PC-3 (cell line): ENCODE measurements at regions not wholly inside any gene's neighbourhood (a gene's known extent, or its start where the extent isn't known, plus 50 kb on each side); places are given as distances from the start of the nearest gene placed in this dataset.

Experiments used
- CTCF ChIP-seq: fragments of 300-600 bp; sonication (generic); conservative IDR thresholded peaks from 2 replicates; pipeline ENCODE4 v1.5.1; 2017; ENCODE audit warnings: antibody characterized with exemption, low read depth, mild to moderate bottlenecking, low read length
- EZH2 ChIP-seq: fragments of 300-600 bp; sonication (generic); IDR thresholded peaks from one replicate; pipeline ENCODE4 v1.6.1; 2017; ENCODE audit warnings: antibody characterized with exemption, mild to moderate bottlenecking, low read length; ENCODE audit not compliant: unreplicated experiment

DNA sequence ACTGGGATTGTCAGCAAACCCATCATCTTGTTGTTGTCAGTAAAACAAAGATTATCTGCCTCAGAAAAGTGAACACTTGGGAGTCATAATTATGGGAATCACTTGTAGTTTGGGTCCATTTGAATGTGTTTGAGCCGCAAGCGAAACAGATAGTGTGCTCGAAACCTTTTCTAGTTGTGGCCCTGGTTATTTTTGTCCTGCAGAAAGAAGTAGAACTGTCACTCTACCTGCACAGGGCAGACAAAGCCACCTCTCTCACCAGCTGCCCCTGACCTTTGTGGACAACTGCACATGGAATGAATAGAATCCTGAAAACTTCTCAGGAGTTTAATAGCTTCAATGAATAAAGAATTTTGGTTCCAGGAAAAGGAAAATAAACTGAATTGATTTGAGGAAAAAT, 156.1 kb upstream of the CHD6 start:
- TF ChIP-seq CTCF (no peak), EZH2 (no peak)
